ENCODE measurements at regions not wholly inside any gene's neighbourhood (a gene's known extent, or its start where the extent isn't known, plus 50 kb on each side); places are given as distances from the start of the nearest gene placed in this dataset.

DNA sequence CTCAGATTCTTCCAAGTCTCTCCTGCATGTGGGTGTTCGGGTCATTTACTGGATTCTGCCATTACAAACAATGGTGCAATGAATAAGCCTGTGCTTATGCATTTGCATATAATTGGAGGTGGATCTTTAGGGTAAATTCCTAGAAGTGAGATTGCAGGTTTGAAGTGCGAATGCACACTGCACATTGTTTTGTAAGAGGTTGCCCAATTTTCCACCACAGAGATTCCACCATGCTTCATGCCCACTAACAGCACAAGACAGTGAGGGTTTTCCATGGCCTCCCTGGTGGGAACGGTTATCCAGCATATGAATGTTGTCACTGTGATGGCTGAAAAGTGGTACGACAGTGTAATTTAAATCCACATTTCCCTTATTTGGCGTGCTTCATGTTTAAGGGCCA lies 178.8 kb upstream of the PMEPA1 start:
- Histone ChIP-seq H3K4me2 (ENCODE audit: low read length) (no peak overlapping the region), H3K4me1 (ENCODE audit: control insufficient read depth in 1 of 2, insufficient read depth in 2 of 2, low read length in 2 of 2) (no peaks in the 10 kb centered on the region), H2AFZ (ENCODE audit: low read depth, low read length, poor library complexity, severe bottlenecking) (no peak overlapping the region), H4K20me1 (ENCODE audit: insufficient read depth) (no peaks in the 10 kb centered on the region), H3K9me2 (ENCODE audit: insufficient read depth) (no peaks in the 10 kb centered on the region), H3K27me3 (ENCODE audit: insufficient read depth, low read length) (peaks cover 15% of the 10 kb centered on the region), H3K4me3 (replicated peaks in 1 of 2; ENCODE audit: low read depth in 1 of 2, low read length in 2 of 2) (no peak overlapping the region), H3K9me3 (ENCODE audit: control insufficient read depth in 1 of 2, insufficient read depth in 1 of 2, low read depth in 1 of 2, low read length in 2 of 2) (no peaks in the 10 kb centered on the region), H3K9ac (ENCODE audit: low read length) (no peak overlapping the region), H3K79me2 (ENCODE audit: insufficient read depth, low read length) (no peaks in the 10 kb centered on the region), H3K36me3 (ENCODE audit: control insufficient read depth in 1 of 2, insufficient read depth in 2 of 2, low read length in 2 of 2) (no peaks in the 10 kb centered on the region), H3K27ac (ENCODE audit: low read depth, low read length) (no peak overlapping the region)
- ChIA-PET CTCF (no interaction called here), RAD21 (ENCODE audit: low non-redundant PET in 1 of 2, low total read pairs in 2 of 2, uncharacterized antibody in 2 of 2, unreplicated experiment in 2 of 2) (no interaction called here), POLR2A (no interaction called here)
- TF ChIP-seq TCF7L2 (IDR thresholded peaks at IDR 0.05; ENCODE audit: borderline replicate concordance, extremely low read depth, insufficient read depth, insufficient read length), result no peak
- TF ChIP-seq CEBPB (IDR thresholded peaks at IDR 0.05; ENCODE audit: low read depth), result no peak
- no peak for TF ChIP-seq JUND (IDR thresholded peaks at IDR 0.05)
- no peak for TF ChIP-seq FOSL1 (IDR thresholded peaks at IDR 0.05; ENCODE audit: low read depth)
- TF ChIP-seq ZNF274 (IDR thresholded peaks at IDR 0.05; ENCODE audit: low read depth, low read length), result no peak
- no peak for TF ChIP-seq EZH2 (IDR thresholded peaks at IDR 0.05)
- no peak for TF ChIP-seq RAD21 (IDR thresholded peaks at IDR 0.05; ENCODE audit: low read depth)
- TF ChIP-seq EGR1 (IDR thresholded peaks at IDR 0.05; ENCODE audit: low read depth), result no peak
- no peak for TF ChIP-seq POLR2A (IDR thresholded peaks at IDR 0.05; ENCODE audit: borderline replicate concordance, extremely low read depth, insufficient read depth, insufficient read length)
- TF ChIP-seq ELF1 (IDR thresholded peaks at IDR 0.05; ENCODE audit: borderline replicate concordance, low read depth), result no peak
- no peak for TF ChIP-seq CBX3 (IDR thresholded peaks at IDR 0.05; ENCODE audit: low read depth)
- TF ChIP-seq, protein P1, sequence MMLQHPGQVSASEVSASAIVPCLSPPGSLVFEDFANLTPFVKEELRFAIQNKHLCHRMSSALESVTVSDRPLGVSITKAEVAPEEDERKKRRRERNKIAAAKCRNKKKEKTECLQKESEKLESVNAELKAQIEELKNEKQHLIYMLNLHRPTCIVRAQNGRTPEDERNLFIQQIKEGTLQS (IDR thresholded peaks at IDR 0.05), result no peak
- TF ChIP-seq, protein P2, sequence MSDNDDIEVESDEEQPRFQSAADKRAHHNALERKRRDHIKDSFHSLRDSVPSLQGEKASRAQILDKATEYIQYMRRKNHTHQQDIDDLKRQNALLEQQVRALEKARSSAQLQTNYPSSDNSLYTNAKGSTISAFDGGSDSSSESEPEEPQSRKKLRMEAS (IDR thresholded peaks at IDR 0.05), result no peak
- intact Hi-C loops (cut with micrococcal nuclease), result no loop called here
- no TSS peak for BruUV-seq (replicated peaks)
- ATAC-seq (no peak), DNase-seq (ENCODE audit: low read depth, low spot score) (no peak)

DNA sequence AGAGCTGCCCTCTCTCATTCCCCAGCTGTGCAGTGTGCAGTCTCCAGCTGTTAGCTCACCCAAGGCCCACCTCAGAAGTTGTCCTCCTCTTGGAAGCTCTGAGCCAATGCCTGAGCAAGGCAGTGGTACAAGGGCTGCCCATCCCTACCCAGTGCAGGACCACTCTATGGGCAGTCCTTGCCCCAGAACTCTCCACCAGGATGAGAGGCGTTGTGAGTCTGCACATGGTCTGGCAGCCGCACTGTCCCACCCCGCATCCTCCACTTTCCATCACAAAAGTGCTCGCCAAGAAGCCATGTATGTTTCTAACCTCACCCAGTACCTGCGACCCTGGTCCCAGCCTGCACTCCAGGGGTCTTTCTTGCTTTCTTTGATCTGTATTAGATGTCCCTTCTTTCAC lies 175.1 kb upstream of the PMEPA1 start:
- ChIA-PET RAD21 (ENCODE audit: low non-redundant PET in 1 of 2, low total read pairs in 2 of 2, uncharacterized antibody in 2 of 2, unreplicated experiment in 2 of 2) (no interaction called here), POLR2A (no interaction called here), CTCF (no interaction called here)
- no peaks in the 10 kb centered on the region for H3K9me2 ChIP-seq (ENCODE audit: insufficient read depth)
- H3K79me2 ChIP-seq (ENCODE audit: insufficient read depth, low read length), result no peaks in the 10 kb centered on the region
- DNase-seq (ENCODE audit: low read depth, low spot score) (no peak), ATAC-seq (no peak)
- H2AFZ ChIP-seq (ENCODE audit: low read depth, low read length, poor library complexity, severe bottlenecking), result no peak overlapping the region
- H3K9ac ChIP-seq (ENCODE audit: low read length), result no peak overlapping the region
- H3K27me3 ChIP-seq (ENCODE audit: insufficient read depth, low read length), result peaks cover 33% of the 10 kb centered on the region
- H3K4me3 ChIP-seq (replicated peaks in 1 of 2; ENCODE audit: low read depth in 1 of 2, low read length in 2 of 2), result no peak overlapping the region
- H3K27ac ChIP-seq (ENCODE audit: low read depth, low read length), result no peak overlapping the region
- no peaks in the 10 kb centered on the region for H4K20me1 ChIP-seq (ENCODE audit: insufficient read depth)
- no TSS peak for BruUV-seq (replicated peaks)
- no peak for TF ChIP-seq FOSL1 (IDR thresholded peaks at IDR 0.05; ENCODE audit: low read depth)
- H3K36me3 ChIP-seq (ENCODE audit: control insufficient read depth in 1 of 2, insufficient read depth in 2 of 2, low read length in 2 of 2), result no peaks in the 10 kb centered on the region
- no peaks in the 10 kb centered on the region for H3K9me3 ChIP-seq (ENCODE audit: control insufficient read depth in 1 of 2, insufficient read depth in 1 of 2, low read depth in 1 of 2, low read length in 2 of 2)
- no peaks in the 10 kb centered on the region for H3K4me1 ChIP-seq (ENCODE audit: control insufficient read depth in 1 of 2, insufficient read depth in 2 of 2, low read length in 2 of 2)
- H3K4me2 ChIP-seq (ENCODE audit: low read length), result no peak overlapping the region
- intact Hi-C loops (cut with micrococcal nuclease), result no loop called here

Data from HCT116 (cell line).